D721Med (cell line): ENCODE measurements at regions not wholly inside any gene's neighbourhood (a gene's known extent, or its start where the extent isn't known, plus 50 kb on each side); places are given as distances from the start of the nearest gene placed in this dataset.

Experiments
- DNase-seq: peaks from one replicate; pipeline ENCODE4 v3.0.0; 2011; ENCODE audit warnings: low spot score; ENCODE audit not compliant: insufficient read length
- FAIRE-seq: peaks from 2 replicates; lab custom pipeline; 2011; peaks lifted over from hg19 to GRCh38; lab: Jason Lieb, UNC
- TF ChIP-seq, protein P1 (sequence below): IDR thresholded peaks from 2 replicates; pipeline ENCODE4 v1.5.1; 2012; ENCODE audit warnings: mild to moderate bottlenecking, control low read depth; ENCODE audit not compliant: insufficient read depth; ENCODE audit errors: missing control alignments

DNA sequence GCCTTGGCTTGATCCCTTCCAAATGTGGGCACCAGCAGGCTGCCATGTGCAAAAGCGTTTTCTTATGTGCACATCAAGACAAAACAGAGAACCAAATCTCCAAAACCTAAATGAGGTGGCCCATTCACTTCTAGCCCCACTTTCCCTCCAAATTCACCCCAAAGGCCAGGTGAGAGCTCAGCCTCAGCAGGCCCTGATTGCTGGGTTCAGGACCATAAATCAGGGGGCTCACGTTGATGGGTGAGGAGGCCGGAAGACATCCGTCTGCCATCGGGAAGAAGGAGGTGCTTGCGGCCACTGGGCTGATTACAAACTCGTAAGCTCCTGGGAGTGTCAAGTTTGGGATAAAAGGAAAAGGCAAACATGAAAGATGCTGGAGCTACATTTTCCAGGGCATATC, 86.7 kb upstream of the CLDN14 start:
- no peak for DNase-seq
- TF ChIP-seq, protein P1, sequence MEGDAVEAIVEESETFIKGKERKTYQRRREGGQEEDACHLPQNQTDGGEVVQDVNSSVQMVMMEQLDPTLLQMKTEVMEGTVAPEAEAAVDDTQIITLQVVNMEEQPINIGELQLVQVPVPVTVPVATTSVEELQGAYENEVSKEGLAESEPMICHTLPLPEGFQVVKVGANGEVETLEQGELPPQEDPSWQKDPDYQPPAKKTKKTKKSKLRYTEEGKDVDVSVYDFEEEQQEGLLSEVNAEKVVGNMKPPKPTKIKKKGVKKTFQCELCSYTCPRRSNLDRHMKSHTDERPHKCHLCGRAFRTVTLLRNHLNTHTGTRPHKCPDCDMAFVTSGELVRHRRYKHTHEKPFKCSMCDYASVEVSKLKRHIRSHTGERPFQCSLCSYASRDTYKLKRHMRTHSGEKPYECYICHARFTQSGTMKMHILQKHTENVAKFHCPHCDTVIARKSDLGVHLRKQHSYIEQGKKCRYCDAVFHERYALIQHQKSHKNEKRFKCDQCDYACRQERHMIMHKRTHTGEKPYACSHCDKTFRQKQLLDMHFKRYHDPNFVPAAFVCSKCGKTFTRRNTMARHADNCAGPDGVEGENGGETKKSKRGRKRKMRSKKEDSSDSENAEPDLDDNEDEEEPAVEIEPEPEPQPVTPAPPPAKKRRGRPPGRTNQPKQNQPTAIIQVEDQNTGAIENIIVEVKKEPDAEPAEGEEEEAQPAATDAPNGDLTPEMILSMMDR: no peak
- no peak for FAIRE-seq

DNA sequence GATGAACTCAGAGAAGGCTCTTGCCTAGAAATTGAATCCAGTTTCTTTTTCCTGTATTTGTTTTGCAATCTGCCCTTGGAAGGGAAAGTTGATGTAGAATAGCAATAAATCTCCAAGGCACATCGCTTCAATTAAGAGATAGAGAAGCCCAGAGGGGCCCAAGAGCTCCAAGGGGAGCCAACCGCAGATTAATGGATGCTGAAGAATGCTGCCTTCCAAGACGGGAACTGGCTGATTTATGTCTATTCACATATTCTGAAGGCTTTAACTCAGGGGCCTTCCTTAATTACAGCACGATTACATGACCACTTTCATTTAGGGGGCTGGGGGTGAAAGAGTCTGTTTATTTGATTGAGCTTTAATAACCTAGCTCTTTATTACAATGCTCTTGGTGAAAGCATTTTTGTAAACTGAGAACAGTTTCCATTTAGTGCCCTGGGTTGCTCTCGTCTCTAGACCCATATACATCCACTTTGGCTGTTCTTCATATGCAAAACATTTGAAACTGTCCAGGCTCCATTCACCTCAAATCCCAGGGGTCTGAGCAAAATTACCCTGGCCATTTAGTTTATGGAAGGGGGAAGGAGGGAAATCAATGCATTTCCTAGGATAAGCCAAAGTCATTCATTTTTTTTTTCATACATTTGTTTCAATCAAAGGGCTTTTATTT, 87.4 kb upstream of the CLDN14 start:
- no peak for DNase-seq
- FAIRE-seq: no peak
- TF ChIP-seq, protein P1: no peak

- no peak for FAIRE-seq
- TF ChIP-seq, protein P1: no peak
- no peak for DNase-seq
Measured at GRCh38 chr21:36569511-36569910, 89.6 kb upstream of the CLDN14 start.

DNA sequence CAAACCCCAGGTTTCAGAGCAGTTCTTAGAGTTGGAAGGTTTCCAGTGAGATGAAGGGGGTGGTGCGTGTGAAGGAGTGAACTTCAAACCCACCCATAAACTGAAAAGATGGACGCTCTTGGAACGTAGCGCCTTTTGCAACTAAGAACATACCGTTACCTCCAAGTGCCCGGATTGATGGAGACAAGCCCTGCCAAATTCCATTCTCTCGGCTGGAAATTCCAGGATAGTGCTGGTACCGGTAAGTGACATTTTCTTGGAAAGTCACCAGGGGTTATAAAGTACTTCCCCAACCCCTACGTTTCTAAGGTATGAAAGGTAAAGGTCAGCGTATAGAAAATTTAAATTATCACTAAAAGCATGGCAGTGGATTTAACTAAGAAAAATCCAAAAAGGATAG, 91.6 kb upstream of the CLDN14 start:
- TF ChIP-seq, protein P1: no peak
- FAIRE-seq (no peak), DNase-seq (no peak)

DNA sequence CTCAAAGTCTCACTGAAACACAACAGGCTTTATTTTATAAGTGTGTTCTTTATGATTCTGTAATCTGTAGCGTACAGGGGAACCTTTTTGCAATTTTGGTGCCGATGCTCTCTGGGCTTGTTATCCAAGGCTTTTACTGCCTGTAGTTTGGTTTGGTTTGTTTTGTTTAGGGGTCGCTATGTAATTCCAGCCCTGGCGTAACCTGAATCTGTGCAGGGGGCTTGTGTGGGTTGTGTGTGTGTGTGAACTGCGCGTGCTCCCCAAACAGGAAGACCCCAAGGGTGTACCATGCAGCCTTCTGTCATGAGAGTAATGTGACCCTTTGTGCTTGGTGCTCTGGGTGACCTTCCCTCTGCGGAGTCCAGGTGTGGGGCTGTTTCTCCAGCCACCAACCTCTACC, 92.1 kb upstream of the CLDN14 start:
- DNase-seq (no peak), FAIRE-seq (no peak)
- TF ChIP-seq, protein P1: no peak

GRCh38 chr21:36575306-36575705, 95.4 kb upstream of the CLDN14 start:
- TF ChIP-seq, protein P1: no peak
- FAIRE-seq: no peak
- DNase-seq: no peak

DNA sequence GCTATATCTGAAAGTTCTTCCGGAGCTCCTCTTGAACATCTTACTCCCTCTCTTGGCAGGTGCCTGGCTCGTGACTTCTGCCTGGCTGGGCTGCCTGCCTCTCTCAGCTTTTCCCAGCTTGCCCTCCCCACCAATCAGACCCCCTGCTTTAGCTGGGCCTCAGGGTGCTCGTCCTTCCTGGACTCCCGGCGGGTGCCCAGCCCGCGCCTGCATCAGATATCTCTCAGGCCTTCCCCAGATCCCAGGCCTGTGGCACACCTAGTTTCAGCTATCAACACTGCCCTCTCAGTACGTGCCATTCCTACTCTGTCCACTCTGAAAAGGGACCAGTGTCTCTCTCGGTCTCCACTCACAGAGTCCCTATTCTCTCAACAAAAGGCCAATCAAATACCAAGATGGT, 96.5 kb upstream of the CLDN14 start:
- no peak for FAIRE-seq
- TF ChIP-seq, protein P1: no peak
- no peak for DNase-seq
